ENCODE measurements at regions not wholly inside any gene's neighbourhood (a gene's known extent, or its start where the extent isn't known, plus 50 kb on each side); places are given as distances from the start of the nearest gene placed in this dataset.

GRCh38 chr6:14415452-14415851, 297.9 kb downstream of the CD83 start:
- TF ChIP-seq ZBTB33 (IDR thresholded peaks at IDR 0.05; ENCODE audit: borderline replicate concordance, low read depth) = no peak
- no peak for TF ChIP-seq CTCF (IDR thresholded peaks at IDR 0.05)
- TF ChIP-seq, protein P1, sequence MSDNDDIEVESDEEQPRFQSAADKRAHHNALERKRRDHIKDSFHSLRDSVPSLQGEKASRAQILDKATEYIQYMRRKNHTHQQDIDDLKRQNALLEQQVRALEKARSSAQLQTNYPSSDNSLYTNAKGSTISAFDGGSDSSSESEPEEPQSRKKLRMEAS (IDR thresholded peaks at IDR 0.05; ENCODE audit: low read depth) = no peak

Data from SK-N-SH (cell line).